DND-41 (cell line): ENCODE measurements at regions not wholly inside any gene's neighbourhood (a gene's known extent, or its start where the extent isn't known, plus 50 kb on each side); places are given as distances from the start of the nearest gene placed in this dataset.

Source experiments
- EZH2 ChIP-seq: IDR thresholded peaks from 3 replicates; pipeline ENCODE4 v1.6.1; 2012; ENCODE audit warnings: borderline replicate concordance, low read depth, mild to moderate bottlenecking, moderate library complexity, low read length, inconsistent platforms; ENCODE audit not compliant: severe bottlenecking
- TF ChIP-seq, protein P1 (sequence below): IDR thresholded peaks from 2 replicates; pipeline ENCODE4 v1.5.1; 2012; ENCODE audit warnings: borderline replicate concordance, low read length, moderate library complexity, mild to moderate bottlenecking; ENCODE audit not compliant: poor library complexity, severe bottlenecking; ENCODE audit errors: extremely low read depth

DNA sequence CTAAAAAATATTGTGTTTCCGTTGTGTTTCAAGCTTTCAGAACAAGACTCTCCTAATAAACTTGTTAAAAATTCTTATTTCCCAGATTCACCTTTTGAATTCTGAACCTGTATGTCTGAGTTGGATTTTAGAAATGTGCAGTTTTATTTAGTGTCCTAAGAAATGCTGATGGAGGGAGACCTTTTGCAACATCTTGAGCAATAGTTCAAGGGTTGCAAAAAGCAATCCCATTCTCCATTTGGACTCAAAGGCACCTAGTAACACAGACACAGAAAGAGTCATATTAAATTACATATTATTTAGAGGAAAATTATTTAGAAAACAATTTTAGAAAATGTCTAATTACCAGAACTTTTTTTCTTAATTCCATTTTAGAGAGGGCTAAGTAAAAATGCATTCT is 448.5 kb downstream of the FRK start:
- TF ChIP-seq, protein P1, sequence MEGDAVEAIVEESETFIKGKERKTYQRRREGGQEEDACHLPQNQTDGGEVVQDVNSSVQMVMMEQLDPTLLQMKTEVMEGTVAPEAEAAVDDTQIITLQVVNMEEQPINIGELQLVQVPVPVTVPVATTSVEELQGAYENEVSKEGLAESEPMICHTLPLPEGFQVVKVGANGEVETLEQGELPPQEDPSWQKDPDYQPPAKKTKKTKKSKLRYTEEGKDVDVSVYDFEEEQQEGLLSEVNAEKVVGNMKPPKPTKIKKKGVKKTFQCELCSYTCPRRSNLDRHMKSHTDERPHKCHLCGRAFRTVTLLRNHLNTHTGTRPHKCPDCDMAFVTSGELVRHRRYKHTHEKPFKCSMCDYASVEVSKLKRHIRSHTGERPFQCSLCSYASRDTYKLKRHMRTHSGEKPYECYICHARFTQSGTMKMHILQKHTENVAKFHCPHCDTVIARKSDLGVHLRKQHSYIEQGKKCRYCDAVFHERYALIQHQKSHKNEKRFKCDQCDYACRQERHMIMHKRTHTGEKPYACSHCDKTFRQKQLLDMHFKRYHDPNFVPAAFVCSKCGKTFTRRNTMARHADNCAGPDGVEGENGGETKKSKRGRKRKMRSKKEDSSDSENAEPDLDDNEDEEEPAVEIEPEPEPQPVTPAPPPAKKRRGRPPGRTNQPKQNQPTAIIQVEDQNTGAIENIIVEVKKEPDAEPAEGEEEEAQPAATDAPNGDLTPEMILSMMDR: no peak
- no peak for TF ChIP-seq EZH2
